ENCODE measurements at regions not wholly inside any gene's neighbourhood (a gene's known extent, or its start where the extent isn't known, plus 50 kb on each side); places are given as distances from the start of the nearest gene placed in this dataset.

DNA sequence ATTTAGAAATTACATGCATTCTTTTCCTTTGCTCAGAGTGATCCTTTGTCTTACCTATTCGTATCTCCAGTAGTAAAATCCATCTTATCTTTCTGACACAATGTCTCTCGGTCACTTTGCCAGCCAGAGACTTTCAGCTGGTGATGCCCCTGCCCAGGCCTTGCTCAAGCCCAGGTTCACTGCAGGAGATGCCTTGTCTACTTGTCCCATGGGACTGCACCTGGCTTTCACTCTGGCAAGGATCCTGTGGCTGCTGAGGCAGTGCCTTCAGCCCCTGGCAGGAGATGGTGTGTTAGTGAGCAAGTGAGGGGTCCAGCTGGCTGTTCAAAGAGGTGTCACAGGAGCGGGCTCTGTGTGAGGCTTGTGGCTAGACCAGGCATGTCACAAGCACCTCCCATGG lies 1268.9 kb downstream of the OTOL1 start:
- DNase-seq = no peak

DNA sequence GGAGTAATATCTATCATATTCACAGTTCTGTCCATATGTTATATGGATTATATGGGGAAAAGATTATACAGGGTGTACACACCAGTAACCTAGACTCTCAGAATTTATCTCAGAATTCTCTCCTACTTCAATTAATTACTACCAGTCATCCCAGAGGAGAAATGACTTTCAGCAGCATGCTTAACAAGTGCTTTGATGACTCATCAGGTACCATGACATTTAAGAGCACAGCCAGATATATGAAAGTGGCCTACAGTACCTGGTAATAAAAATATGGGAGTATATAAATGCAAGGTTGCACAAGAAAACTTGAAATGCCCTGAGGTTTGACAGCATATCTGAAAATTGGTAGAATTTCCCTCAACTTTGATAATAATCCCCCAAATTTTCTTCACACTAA lies 1273.0 kb downstream of the OTOL1 start:
- DNase-seq = peak; percentile 64

DNA sequence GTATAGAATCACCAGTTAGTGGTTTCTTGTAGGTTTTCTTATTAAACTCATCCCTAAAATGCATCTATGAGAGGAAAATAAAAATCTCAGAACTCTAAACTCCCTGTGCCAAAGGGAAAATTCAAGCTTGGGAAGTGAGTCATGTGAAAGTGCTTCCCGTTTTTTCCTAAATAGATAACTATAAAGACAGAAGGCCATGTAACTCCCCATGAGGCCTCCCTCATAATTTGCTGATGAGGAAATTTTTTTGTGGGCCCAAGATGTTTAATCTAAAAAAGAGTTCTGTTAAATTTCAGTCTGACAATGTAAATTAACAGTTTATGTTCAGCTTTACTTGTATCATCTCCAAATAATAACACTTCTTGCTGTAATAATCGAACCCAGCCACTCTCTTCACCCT lies 1273.9 kb downstream of the OTOL1 start:
- no peak for DNase-seq

DNA sequence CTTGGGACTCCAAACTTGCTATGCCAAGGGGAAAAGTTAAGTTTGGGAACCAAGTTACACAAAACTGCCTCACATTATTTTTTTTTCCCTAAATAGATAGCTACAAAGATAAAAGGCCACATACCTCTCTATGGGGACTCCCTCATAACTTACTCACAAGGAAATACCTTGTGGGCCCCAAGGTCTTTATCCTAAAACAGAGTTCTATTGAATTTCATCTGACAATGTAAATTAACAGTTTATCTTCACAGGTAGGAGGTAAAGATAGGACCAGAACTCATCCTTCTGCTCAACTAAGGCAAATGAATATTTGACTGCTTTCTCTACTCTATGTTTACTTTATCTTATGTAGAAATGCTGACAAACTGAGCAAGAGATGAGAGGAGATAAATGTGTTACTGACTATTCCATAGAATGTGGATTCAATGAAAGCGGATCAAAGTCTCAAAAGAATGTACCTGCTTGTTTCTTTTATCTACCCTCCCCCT lies 1278.0 kb downstream of the OTOL1 start:
- no peak for DNase-seq

DNA sequence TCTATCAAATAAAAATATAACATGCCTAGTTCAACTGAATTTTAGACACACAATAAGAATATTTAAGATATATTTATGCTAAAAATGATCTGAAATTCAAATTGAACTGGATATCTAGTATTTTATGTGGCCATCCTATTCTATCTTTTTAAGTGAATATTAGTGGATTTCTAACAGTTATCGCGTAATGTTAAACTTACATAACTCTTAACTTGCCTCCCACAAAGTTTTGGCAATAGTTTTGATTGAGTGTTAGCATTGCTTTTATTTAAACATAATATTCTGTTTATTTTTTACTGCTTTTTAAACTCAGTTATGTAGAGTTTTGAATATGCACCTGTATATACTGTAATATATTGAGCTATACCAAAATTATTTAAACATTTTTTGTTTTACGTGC lies 1279.5 kb downstream of the OTOL1 start:
- DNase-seq = no peak

DNA sequence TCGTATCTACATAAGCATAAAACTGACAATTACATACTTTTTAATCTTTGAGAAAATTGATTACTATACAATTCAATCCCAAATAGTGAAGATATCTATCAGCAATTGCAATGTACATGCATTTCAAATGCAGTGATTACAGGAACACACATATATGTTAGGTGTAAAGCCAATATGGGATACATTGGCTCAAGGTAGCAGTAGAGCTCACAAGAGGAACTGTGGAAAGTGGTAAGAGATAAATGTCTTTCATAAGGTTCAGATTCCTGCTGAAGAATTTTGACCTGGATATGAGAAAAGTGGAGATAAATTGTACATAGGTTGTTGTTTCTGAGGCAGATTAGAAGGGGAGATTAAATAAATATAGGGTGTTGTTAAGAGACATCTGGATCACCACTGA lies 1280.5 kb downstream of the OTOL1 start:
- peak; percentile 53 for DNase-seq

DNA sequence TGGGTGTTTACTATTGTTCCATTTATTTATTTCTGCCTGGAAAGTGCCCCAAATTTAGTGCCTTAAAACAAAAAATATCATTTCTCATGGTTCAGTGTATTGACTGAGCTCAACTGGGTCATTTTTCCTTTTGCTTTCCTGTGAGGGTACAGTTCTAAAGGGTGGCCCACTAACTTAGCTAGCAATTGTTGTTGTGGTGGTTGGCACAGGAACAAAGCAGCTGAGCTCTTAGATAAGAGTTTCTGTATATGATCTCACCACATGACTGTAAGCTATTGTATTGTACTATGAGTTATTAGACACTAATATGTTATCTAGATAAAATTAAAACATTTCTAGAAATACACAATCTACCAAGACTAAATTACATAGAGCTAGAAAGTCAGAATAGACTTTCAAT lies 1283.7 kb downstream of the OTOL1 start:
- DNase-seq = peak; percentile 1

DNA sequence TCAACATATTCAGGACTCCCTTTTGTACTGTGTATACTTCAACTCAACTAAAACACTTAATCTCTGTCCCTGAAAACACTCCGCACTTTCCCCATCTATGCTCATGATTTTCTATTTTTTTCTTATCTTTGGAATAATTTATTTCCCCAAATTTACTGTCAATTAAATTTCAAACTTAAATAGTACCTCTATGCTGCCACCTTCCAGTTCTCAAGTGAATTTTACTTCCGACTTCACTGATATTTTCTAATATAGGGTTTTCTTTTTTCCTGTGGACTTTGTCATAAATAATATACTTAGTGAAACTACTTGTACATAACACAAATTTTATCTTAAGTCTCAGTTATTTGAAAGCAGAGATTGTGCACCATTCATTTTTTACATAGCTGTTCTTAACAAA lies 1303.3 kb downstream of the OTOL1 start:
- no peak for DNase-seq

DNA sequence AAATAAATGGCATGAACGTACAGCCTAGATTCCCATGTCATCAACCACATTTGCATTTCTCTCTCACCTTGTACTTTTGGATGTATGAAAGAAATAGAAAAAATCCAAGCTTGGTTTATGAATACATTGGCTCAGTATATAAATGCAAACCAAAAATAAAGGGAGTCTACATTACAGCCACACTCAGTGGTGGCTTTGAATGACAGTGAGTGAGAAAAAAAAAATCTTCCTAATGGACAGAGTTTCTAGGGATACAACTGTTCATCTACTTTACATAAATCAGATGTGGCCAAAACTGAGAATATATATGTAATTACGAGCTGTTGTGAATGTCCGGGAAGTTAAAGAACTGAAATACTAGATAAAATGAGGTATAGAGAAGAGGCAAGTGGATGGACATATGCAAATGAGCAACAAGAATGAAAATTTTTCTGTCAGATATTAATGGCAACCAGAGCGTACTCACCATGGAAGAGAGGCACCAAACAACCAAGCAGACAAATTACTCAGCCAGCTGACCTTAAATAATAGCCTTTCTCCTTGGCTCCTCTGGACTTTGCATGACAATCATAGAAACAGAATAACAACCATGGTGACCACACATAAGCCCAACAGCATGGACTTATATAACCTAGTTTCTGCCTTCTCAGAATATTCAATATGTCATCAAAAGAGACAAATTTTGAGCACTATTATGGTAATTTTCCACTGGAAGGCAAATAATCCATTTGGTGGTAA lies 1305.8 kb downstream of the OTOL1 start:
- no peak for DNase-seq

DNA sequence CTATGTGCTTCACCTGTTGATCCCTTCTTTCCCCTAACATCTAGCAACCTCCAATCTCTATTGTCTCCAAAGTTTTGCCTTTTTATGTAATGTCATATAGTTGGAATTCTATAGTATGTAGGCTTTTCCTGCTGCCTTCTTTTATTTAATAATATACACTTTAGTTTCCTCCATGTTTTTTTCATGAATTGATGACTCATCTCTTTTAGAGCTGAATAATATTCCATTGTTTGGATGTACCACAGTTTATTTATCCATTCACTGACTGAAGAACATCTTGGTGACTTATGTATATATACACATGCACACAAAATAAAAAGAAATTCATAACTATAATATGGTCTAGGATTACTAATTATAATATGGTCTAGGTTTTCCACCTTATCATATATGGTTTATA lies 1314.2 kb downstream of the OTOL1 start:
- DNase-seq = no peak

DNA sequence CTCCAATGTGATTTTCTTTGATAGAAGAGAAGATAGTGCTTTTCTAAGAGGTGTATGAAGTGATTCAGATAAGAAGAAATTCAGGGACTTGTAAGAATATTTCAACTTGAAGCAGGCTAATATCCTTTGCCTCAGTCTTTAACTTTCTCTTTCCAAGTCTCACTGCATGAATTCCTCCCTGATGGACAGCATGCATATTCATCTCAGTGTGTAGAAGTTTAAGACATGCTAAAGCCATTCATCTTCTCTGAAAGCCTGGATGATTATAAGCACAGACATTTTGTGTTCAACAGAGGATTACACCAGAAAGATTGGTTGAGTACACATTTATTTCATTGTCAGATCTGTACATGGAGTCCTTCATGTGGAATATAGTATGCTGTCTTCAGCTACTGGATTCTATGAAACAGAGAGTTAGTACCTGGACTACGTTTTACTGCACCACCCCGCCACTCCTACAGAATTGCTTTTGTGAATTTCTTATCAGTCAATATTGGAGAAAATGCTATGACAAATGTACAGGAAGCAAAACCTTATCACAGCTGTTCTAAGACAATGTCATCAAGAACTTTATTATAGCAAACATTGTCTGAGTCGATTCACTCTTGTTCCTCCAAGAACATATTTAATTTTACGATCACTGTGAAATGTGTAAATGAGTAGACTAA lies 1346.1 kb downstream of the OTOL1 start:
- no peak for DNase-seq

DNA sequence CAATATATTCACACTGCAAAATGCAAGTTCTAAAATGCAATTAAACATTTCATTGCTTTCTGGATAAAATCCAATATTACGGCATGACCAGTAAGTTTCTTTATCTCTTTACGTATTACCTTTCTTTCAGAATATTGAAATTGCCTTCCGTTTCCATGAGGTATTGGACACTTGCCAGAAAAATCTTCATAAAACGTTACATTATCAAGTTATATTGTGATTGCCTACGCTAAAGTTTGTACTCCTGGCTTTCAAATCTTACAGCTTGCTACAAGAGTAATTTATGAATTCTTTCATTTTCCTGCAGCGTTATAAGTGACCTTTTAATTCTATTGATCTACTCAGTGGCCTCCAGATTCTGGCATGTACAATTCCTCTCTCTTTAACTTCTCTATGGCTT lies 1349.3 kb downstream of the OTOL1 start:
- DNase-seq = no peak

DNA sequence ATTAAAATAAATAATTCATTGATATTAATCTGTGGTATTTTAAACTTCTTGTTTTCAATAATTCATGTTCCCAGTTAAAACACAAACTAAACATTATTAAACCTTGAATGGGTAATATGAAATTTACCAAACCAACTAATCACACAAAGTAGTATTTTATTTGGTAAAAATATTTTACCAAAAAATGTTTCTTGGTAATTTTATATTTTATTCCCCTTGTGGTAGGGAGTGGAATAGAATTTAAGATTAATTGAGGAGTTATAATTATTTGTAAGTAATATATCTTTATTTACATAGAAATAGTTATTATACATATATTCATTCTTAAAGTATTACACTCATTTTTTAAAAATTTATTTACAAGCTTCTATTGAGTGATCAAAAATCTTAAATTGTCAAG lies 1350.9 kb downstream of the OTOL1 start:
- DNase-seq = no peak

DNA sequence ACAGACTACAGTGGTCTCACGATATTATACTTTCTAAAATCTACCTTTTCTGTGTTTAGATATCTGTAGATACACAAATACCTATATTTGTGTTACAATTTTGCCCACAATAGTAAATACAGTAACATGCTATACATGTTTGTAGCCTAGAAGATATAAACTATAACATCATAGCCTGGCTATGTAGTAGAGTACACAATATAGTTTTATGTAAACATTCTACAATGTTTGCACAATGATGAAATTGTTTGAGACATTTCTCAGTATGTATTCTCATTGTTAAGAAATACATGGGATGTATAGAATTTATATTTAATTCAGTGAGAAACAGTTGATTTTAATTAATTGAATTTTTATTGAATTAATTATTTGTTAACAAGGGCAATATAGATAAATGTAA lies 1367.0 kb downstream of the OTOL1 start:
- DNase-seq = peak; percentile 40

DNA sequence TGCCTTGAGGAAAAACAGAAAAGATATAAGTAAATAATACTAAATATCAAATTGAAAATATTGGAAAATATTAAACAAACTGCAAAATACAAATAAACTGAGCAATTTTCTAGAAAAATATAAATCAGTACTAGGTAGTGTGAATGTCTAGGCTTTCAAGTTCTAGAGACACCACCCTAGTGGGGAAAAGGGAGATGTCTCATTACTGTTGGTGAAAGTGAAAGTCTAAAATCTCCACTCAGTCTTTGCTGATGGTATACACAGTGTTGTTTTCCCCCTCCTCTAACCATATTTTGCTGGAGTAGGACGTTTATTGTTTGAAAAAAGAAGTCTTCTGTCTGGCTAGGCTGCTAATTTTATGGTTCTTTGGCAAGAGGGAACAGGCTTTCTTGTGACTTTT lies 1368.9 kb downstream of the OTOL1 start:
- peak; percentile 11 for DNase-seq

DNA sequence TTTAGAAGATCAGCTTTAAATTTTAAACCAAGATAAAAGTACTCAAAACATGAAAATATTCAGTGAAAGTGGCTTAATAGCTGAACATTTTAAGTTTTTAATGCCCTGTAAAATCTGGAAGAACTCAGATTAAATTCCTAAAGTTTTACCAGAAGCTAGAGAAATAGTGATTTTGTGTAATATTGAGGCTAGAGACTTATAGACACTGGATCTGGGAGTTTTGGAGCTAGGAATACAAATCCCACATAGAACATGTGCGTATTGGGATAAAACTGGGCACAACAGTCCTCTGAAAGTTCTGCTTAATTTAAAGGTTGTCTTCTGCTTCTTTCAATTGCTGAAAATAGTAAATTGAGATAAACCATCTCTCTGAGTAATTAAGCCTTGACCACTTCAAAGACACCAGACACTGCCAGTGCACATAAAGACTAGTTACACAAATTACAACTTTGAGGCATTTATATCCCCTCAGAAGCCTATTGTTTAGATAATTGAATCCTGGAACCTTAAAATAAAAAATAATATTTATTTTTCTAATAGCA lies 1382.5 kb downstream of the OTOL1 start:
- DNase-seq = no peak

DNA sequence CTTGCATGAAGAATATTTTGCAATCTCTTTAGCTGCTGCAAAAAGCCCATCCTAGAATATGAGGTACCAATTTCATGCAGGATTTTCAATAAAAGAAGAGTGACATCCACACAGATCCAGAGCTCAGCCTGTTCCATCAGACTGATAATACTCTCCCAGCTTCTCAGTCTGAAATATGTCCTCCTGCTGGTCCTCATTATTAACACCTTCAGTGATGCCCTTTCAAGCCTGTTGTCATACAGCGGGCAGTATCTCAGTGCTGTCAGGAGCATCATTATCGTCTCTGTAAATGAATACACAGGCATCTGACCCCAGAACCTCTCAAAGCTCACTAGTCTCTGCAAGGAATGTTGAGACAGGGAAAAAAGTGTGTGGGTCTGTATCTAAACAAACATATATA lies 1387.8 kb downstream of the OTOL1 start:
- DNase-seq = no peak

DNA sequence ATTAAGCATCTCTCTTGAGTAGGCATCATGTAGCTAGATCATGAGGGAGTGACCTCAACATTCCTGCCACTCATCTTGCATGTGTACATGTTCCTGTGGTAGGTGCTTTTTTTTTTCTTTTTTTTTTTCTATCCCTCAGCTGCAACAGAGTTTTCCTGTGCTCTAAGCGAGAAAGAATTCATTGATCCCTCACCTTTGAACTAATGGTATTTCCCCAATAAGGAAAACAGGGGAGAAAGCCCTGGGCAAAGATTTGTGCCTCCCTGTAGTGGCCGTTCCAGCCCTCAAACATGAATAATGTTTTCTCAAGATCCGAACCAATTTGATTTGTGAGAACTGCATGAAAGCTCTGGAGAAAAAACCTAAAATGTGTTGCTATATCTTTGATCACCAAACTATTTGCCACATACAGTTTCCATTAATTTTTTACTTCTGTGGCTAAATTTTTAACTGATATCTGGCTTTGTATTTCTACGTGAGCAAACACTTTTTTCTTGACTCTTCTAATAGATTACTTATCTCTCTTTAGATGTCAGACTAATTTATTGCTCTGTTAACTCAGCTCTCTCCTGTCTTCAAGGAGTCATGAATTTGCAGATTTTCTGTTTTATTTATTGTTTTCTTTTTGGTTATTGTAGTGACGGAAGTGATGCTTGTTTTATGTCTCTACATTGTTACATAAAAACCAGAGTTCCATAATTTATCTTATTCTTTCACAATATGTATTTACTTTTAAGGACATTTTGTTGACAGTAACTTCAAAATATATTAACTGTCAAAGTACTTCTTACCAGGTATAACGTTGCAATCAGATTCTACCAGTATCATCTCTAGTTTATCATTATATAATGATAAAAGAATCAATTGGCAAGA lies 1396.5 kb downstream of the OTOL1 start:
- DNase-seq = no peak

DNA sequence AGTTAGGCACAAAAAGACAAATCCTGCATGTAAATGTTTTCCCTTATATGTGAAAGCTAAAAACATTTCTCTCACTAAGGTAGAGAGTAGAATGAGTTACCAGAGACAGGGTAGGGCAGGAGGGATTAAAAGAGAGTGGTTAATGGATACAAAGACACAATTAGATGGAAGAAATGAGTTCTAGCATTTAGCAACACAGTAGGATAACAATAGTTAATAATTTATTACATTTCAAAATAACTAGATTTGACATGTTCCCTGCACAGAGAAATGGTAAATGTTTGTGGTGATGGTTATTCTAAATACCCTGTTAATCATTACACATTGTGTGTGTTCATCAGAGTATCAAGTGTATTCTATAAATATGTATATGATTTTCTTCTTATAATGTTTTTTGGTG lies 1400.7 kb downstream of the OTOL1 start:
- no peak for DNase-seq

DNA sequence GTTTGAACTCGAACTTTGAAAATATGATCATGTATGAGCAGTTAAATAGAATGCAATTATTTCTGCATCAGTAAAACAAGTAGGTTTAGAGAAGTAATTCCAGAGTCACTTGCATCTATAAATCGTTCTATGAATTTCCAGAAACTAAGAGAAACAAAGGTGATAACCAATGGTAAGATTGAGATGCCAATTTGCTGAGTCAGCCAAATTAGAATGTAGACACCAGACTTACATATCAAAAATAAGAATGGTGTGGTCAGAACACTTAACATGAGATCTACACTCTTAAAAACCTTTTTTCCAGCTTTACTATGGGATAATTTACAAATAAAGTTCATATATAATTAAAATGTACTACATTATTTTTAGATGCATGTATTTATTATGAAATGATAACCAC lies 1435.9 kb downstream of the OTOL1 start:
- no peak for DNase-seq

DNA sequence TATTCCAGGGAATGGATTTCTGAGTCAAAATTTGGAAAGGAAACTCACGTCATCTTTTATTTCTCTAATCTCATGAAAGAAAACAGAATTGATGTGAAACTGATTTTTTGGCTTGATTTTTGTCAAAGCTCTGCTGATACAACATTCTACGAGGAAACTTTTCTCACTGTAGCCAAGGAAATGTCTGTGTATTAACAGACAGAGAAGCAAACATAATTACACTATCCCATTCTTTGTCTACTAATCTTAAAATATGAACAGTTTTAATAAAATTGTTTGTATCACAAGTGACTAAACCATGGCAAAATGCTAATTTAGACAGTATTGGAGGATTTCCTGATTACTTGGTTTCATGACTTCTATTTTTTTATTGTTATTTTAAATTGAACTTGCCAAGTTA lies 1437.0 kb downstream of the OTOL1 start:
- DNase-seq = no peak

DNA sequence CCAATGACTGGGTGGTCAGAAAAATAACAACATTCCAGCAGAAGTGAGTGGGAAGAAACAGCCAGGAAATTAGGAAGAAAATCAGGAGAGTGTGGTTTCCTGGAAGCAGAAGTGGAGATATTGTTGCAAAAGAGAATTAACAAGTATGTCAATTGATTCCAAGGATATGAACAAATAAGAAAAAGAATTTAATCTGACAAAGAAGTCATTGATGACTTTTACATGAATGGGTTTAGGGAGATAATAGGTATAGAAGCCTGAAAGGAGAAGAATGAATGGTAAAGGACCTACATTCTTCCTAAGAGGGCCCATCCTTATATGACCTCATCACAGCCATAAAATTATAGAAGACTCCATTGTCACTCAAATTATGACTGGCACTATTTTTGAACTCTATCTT lies 1440.1 kb downstream of the OTOL1 start:
- DNase-seq = no peak

DNA sequence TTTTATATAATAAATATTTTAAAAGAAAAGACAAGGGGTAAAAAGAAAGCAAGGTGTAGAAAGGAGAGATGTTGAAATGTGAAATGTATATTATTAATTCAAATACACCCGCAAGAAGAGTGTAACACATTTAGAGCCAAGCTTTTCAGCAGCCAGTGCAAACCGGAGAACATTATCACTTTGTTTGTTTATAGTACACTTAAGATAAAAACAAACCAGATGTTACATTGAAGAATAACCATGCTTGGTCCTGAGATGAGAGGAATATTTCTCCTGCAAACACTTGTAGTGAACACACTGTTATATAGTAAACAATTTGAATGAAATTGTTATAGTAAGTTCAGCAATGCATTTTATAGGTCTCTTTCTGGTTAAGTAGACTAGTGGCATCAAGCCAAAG lies 1441.5 kb downstream of the OTOL1 start:
- peak; percentile 54 for DNase-seq

DNA sequence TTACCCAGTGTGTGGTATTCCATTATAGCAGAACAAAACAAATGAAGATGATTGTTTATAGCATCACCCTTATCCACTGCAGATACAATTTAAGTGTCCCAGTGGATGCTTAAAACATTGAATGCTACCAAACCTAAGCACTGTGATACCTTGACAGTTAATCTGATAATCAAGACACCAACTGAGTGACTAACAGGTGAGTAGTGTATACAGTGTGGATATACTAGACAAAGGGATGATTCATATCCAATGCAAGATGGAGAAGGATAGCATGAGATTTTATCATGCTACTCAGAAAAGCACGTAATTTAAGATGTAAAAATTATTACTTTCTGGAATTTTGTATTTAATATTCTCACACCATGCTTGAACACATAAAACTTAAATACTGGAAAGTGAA lies 1449.0 kb downstream of the OTOL1 start:
- no peak for DNase-seq
